A549 (cell line): ENCODE measurements at regions not wholly inside any gene's neighbourhood (a gene's known extent, or its start where the extent isn't known, plus 50 kb on each side); places are given as distances from the start of the nearest gene placed in this dataset.

Experiments used
- ATAC-seq, 2 experiments: fragments of 200-7000 bp in 1 of 2; fragments of >200 bp in 1 of 2; cut with Nextera tagmentation in 1 of 2; cut with Tn5 transposase in 1 of 2; 3 replicates each; pipeline versions ENCODE4 v1.8.0 to v1.9.1; 2018 to 2020; ENCODE audit warnings: mild to moderate bottlenecking in 1 of 2, moderate library complexity in 1 of 2
- CTCF ChIA-PET: fragments of 300-600 bp; sonication (Branson Sonifier 250); formaldehyde crosslinking; extraction: SDS; loops from one replicate; lab custom pipeline; 2021; ENCODE audit warnings: antibody characterized with exemption, inconsistent platforms; lab: Yijun Ruan, JAX
- POLR2A ChIA-PET: fragments of 350-600 bp; formaldehyde crosslinking; extraction: SDS; loops from one replicate; lab custom pipeline; 2021; ENCODE audit warnings: antibody characterized with exemption, inconsistent platforms; lab: Yijun Ruan, JAX
- DNase-seq, 2 experiments: peaks; one replicate each; pipeline versions ENCODE4 v3.0.0 to v3.0.0-alpha.2; 2011 to 2016; ENCODE audit warnings: low read depth in 1 of 2, low spot score in 1 of 2
- FAIRE-seq: peaks from 2 replicates; lab custom pipeline; 2011; peaks lifted over from hg19 to GRCh38; lab: Jason Lieb, UNC
- H3K27ac ChIP-seq, 2 experiments: fragments of >200 bp; sonication (Bioruptor Twin); formaldehyde crosslinking; 3 replicates each; pipeline ENCODE4 v1.5.1; 2016 to 2017
- H3K4me1 ChIP-seq: fragments of >200 bp; sonication (Bioruptor Twin); formaldehyde crosslinking; 3 replicates; pipeline ENCODE4 v1.6.1; 2016
- H3K4me2 ChIP-seq: fragments of >200 bp; sonication (Bioruptor Twin); formaldehyde crosslinking; 3 replicates; pipeline ENCODE4 v1.6.1; 2016
- H3K4me3 ChIP-seq: fragments of >200 bp; sonication (Bioruptor Twin); formaldehyde crosslinking; 3 replicates; pipeline ENCODE4 v1.5.1; 2016
- H3K9me3 ChIP-seq: fragments of >200 bp; sonication (Bioruptor Twin); formaldehyde crosslinking; 3 replicates; pipeline ENCODE4 v1.6.1; 2016
- BCL3 ChIP-seq: fragments of >200 bp; sonication (Bioruptor Twin); formaldehyde crosslinking; IDR thresholded peaks from 3 replicates; pipeline ENCODE4 v1.6.1; 2016
- BHLHE40 ChIP-seq: IDR thresholded peaks from 2 replicates; pipeline ENCODE4 v1.6.1; 2012; ENCODE audit warnings: low read depth, low read length, inconsistent platforms
- CBX8 ChIP-seq: fragments of 200-600 bp; sonication (generic); IDR thresholded peaks from 2 replicates; pipeline ENCODE4 v1.6.1; 2016
- CEBPB ChIP-seq, 2 experiments: fragments of >200 bp in 1 of 2; sonication (Bioruptor Twin) in 1 of 2; formaldehyde crosslinking in 1 of 2; IDR thresholded peaks; 2 replicates each; pipeline ENCODE4 v1.6.1; 2012 to 2016
- CHD2 ChIP-seq: fragments of 150-350 bp; IDR thresholded peaks from 2 replicates; pipeline ENCODE4 v1.6.1; 2014; ENCODE audit warnings: low read length; ENCODE audit not compliant: partially characterized antibody
- CTCF ChIP-seq: fragments of >200 bp; sonication (Bioruptor Twin); formaldehyde crosslinking; IDR thresholded peaks from 3 replicates; pipeline ENCODE4 v1.5.1; 2016
- E2F6 ChIP-seq: IDR thresholded peaks from 2 replicates; pipeline ENCODE4 v1.6.1; 2012; ENCODE audit warnings: low read depth, borderline replicate concordance
- ELK1 ChIP-seq: fragments of 150-350 bp; IDR thresholded peaks from 2 replicates; pipeline ENCODE4 v1.6.1; 2014; ENCODE audit warnings: low read depth, mild to moderate bottlenecking, low read length
- EP300 ChIP-seq, 2 experiments: fragments of >200 bp; sonication (Bioruptor Twin); formaldehyde crosslinking; IDR thresholded peaks; 2 replicates in 1 of 2; 3 replicates in 1 of 2; pipeline ENCODE4 v1.6.1; 2016 to 2017
- ESRRA ChIP-seq: fragments of 150-350 bp; IDR thresholded peaks from 2 replicates; pipeline ENCODE4 v1.6.1; 2014; ENCODE audit warnings: mild to moderate bottlenecking, low read length, borderline replicate concordance
- FOSL2 ChIP-seq, 2 experiments: fragments of 450-650 bp in 1 of 2; fragments of >200 bp in 1 of 2; sonication (Bioruptor Twin) in 1 of 2; formaldehyde crosslinking; IDR thresholded peaks; 2 replicates each; pipeline versions ENCODE4 v1.5.0 to v1.6.1; 2016 to 2020; ENCODE audit warnings: mild to moderate bottlenecking in 1 of 2, moderate library complexity in 1 of 2
- FOXS1 ChIP-seq: fragments of 250-450 bp; sonication (Bioruptor Pico); IDR thresholded peaks from 2 replicates; pipeline ENCODE4 v1.5.0; 2020; ENCODE audit warnings: mild to moderate bottlenecking, moderate library complexity
- GATA3 ChIP-seq: IDR thresholded peaks from 2 replicates; pipeline ENCODE4 v1.6.1; 2012; ENCODE audit warnings: borderline replicate concordance
- HES2 ChIP-seq: fragments of >200 bp; sonication (Bioruptor Twin); formaldehyde crosslinking; IDR thresholded peaks from 2 replicates; pipeline ENCODE4 v1.6.1; 2016
- HEYL ChIP-seq: fragments of 250-450 bp; sonication (Bioruptor Pico); IDR thresholded peaks from 2 replicates; pipeline ENCODE4 v1.8.0; 2021; ENCODE audit warnings: mild to moderate bottlenecking, moderate library complexity
- HMGXB4 ChIP-seq: fragments of 250-450 bp; sonication (Bioruptor Pico); IDR thresholded peaks from 2 replicates; pipeline ENCODE4 v1.5.0; 2021; ENCODE audit warnings: mild to moderate bottlenecking, moderate library complexity, borderline replicate concordance
- HOXA7 ChIP-seq: fragments of 250-450 bp; sonication (Bioruptor Pico); IDR thresholded peaks from 2 replicates; pipeline ENCODE4 v1.5.0; 2020; ENCODE audit warnings: mild to moderate bottlenecking, moderate library complexity
- HOXB5 ChIP-seq: fragments of 250-450 bp; sonication (Bioruptor Pico); IDR thresholded peaks from 2 replicates; pipeline ENCODE4 v1.5.0; 2020; ENCODE audit warnings: mild to moderate bottlenecking, moderate library complexity
- JUN ChIP-seq, 2 experiments: fragments of >200 bp; sonication (Bioruptor Twin); formaldehyde crosslinking; IDR thresholded peaks; 2 replicates in 1 of 2; 3 replicates in 1 of 2; pipeline ENCODE4 v1.6.1; 2016 to 2017
- JUNB ChIP-seq: fragments of >200 bp; sonication (Bioruptor Twin); formaldehyde crosslinking; IDR thresholded peaks from 2 replicates; pipeline ENCODE4 v1.6.1; 2016
- MAFK ChIP-seq: fragments of 450-650 bp; IDR thresholded peaks from 2 replicates; pipeline ENCODE4 v1.6.1; 2014; ENCODE audit not compliant: partially characterized antibody
- MAX ChIP-seq: IDR thresholded peaks from 2 replicates; pipeline ENCODE4 v1.6.1; 2012
- MAZ ChIP-seq: fragments of 150-350 bp; IDR thresholded peaks from 2 replicates; pipeline ENCODE4 v1.6.1; 2014; ENCODE audit warnings: antibody characterized with exemption, low read depth, low read length, borderline replicate concordance
- MYC ChIP-seq: IDR thresholded peaks from 2 replicates; pipeline ENCODE4 v1.6.1; 2012; ENCODE audit warnings: mild to moderate bottlenecking, inconsistent platforms, low read length, improper control_type of control experiment, borderline replicate concordance
- NFE2L2 ChIP-seq: fragments of 150-350 bp; conservative IDR thresholded peaks from 2 replicates; pipeline ENCODE4 v1.6.1; 2014; ENCODE audit warnings: low read length
- RARB ChIP-seq: fragments of 250-450 bp; sonication (Bioruptor Pico); IDR thresholded peaks from 2 replicates; pipeline ENCODE4 v1.8.0; 2021; ENCODE audit warnings: mild to moderate bottlenecking, moderate library complexity
- RFX5 ChIP-seq: fragments of 450-650 bp; IDR thresholded peaks from 2 replicates; pipeline ENCODE4 v1.7.1; 2014; ENCODE audit warnings: antibody characterized with exemption, mild to moderate bottlenecking, moderate library complexity
- RNF2 ChIP-seq: fragments of 200-600 bp; sonication (generic); IDR thresholded peaks from 2 replicates; pipeline ENCODE4 v1.6.1; 2016; ENCODE audit warnings: low read depth, mild to moderate bottlenecking, antibody characterized with exemption, moderate library complexity, borderline replicate concordance
- SMC3 ChIP-seq: fragments of >200 bp; sonication (Bioruptor Twin); formaldehyde crosslinking; IDR thresholded peaks from 3 replicates; pipeline ENCODE4 v1.6.1; 2018; ENCODE audit warnings: inconsistent platforms
- SREBF2 ChIP-seq: fragments of 450-650 bp; IDR thresholded peaks from 2 replicates; pipeline ENCODE4 v1.6.1; 2014; ENCODE audit warnings: mild to moderate bottlenecking, moderate library complexity
- TFCP2L1 ChIP-seq: fragments of 250-450 bp; sonication (Bioruptor Pico); IDR thresholded peaks from 2 replicates; pipeline ENCODE4 v1.5.0; 2021; ENCODE audit warnings: mild to moderate bottlenecking
- ZC3H11A ChIP-seq: fragments of 450-650 bp; IDR thresholded peaks from 2 replicates; pipeline ENCODE4 v1.6.1; 2014; ENCODE audit warnings: antibody characterized with exemption, mild to moderate bottlenecking

- no peak for TF ChIP-seq EP300 (IDR thresholded peaks at IDR 0.05)
- TF ChIP-seq, all 56 proteins: peak for 0
These were observed 284.4 kb downstream of the RBM43 start (continued) for GRCh38 chr2:150977296-150977695.

- FAIRE-seq (no peak), DNase-seq (no peak), ATAC-seq (no peak)
- ChIA-PET POLR2A (no interaction called here), CTCF (no interaction called here)
- Histone ChIP-seq H3K9me3 (no peaks in the 10 kb centered on the region), H3K4me1 (no peaks in the 10 kb centered on the region), H3K27ac (no peak overlapping the region)
- TF ChIP-seq MAFK (no peak), RFX5 (no peak), SMC3 (no peak), GATA3 (no peak), MAX (no peak), ZC3H11A (no peak), FOXS1 (CRISPR knock-in tag) (no peak), NFE2L2 (no peak), HOXB5 (CRISPR knock-in tag) (no peak), CTCF (no peak), HOXA7 (no peak), CHD2 (no peak), ELK1 (no peak), HES2 (no peak), RNF2 (no peak), JUNB (no peak), CEBPB (IDR thresholded peaks at IDR 0.05) (no peak), ESRRA (no peak)
- TF ChIP-seq, all 56 proteins: peak for 0
- Histone ChIP-seq H3K4me3 (no peak overlapping the region), H3K4me2 (no peak overlapping the region)
These were observed 285.1 kb downstream of the RBM43 start for GRCh38 chr2:150976604-150977003.

GRCh38 chr2:150974864-150975263 lies 286.8 kb downstream of the RBM43 start:
- Histone ChIP-seq H3K4me2 (no peak overlapping the region), H3K4me1 (no peaks in the 10 kb centered on the region), H3K27ac (no peak overlapping the region), H3K4me3 (no peak overlapping the region), H3K9me3 (no peaks in the 10 kb centered on the region)
- FAIRE-seq (no peak), DNase-seq (no peak), ATAC-seq (no peak)
- ChIA-PET CTCF (interaction anchor here (1.9 kb wide), 1 partner anchor 18 kb away, joined by 5 read pairs; no protein-coding TSS in a partner anchor), POLR2A (interaction anchor here (0.5 kb wide), 1 partner anchor 26 kb away, joined by 3 read pairs; no protein-coding TSS in a partner anchor)
- TF ChIP-seq MYC (no peak), RNF2 (no peak), BCL3 (no peak), E2F6 (no peak), CBX8 (no peak), JUN (IDR thresholded peaks at IDR 0.05) (no peak), MAZ (no peak), SREBF2 (no peak), BHLHE40 (no peak), HMGXB4 (no peak), MAX (no peak), TFCP2L1 (CRISPR knock-in tag) (no peak), FOSL2 (IDR thresholded peaks at IDR 0.05) (no peak), FOSL2 (CRISPR knock-in tag; IDR thresholded peaks at IDR 0.05) (no peak), NFE2L2 (no peak), HEYL (CRISPR knock-in tag) (no peak), RARB (no peak)
